ENCODE measurements at regions not wholly inside any gene's neighbourhood (a gene's known extent, or its start where the extent isn't known, plus 50 kb on each side); places are given as distances from the start of the nearest gene placed in this dataset.

DNA sequence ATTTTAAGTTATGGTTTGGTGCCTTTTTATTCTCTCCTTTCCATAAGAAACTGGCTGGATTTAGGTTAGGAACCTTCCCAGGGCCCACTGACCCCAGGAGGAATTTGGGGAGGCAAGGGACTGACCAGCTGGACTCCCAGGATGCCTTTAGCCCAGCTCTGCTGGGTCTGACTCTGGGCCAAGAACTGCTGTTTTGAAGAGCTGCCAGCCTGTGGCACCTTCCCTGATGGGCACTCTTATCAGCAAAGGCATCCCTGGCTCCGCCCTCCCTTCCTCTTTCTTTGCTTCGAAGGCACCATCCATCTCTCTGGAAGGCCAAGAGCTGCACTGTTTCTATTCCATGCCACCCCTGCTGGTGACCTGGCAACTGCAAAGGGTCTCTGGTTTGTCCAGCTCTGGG lies 174.7 kb downstream of the POU4F1 start (continued):
- TF ChIP-seq, protein P1, sequence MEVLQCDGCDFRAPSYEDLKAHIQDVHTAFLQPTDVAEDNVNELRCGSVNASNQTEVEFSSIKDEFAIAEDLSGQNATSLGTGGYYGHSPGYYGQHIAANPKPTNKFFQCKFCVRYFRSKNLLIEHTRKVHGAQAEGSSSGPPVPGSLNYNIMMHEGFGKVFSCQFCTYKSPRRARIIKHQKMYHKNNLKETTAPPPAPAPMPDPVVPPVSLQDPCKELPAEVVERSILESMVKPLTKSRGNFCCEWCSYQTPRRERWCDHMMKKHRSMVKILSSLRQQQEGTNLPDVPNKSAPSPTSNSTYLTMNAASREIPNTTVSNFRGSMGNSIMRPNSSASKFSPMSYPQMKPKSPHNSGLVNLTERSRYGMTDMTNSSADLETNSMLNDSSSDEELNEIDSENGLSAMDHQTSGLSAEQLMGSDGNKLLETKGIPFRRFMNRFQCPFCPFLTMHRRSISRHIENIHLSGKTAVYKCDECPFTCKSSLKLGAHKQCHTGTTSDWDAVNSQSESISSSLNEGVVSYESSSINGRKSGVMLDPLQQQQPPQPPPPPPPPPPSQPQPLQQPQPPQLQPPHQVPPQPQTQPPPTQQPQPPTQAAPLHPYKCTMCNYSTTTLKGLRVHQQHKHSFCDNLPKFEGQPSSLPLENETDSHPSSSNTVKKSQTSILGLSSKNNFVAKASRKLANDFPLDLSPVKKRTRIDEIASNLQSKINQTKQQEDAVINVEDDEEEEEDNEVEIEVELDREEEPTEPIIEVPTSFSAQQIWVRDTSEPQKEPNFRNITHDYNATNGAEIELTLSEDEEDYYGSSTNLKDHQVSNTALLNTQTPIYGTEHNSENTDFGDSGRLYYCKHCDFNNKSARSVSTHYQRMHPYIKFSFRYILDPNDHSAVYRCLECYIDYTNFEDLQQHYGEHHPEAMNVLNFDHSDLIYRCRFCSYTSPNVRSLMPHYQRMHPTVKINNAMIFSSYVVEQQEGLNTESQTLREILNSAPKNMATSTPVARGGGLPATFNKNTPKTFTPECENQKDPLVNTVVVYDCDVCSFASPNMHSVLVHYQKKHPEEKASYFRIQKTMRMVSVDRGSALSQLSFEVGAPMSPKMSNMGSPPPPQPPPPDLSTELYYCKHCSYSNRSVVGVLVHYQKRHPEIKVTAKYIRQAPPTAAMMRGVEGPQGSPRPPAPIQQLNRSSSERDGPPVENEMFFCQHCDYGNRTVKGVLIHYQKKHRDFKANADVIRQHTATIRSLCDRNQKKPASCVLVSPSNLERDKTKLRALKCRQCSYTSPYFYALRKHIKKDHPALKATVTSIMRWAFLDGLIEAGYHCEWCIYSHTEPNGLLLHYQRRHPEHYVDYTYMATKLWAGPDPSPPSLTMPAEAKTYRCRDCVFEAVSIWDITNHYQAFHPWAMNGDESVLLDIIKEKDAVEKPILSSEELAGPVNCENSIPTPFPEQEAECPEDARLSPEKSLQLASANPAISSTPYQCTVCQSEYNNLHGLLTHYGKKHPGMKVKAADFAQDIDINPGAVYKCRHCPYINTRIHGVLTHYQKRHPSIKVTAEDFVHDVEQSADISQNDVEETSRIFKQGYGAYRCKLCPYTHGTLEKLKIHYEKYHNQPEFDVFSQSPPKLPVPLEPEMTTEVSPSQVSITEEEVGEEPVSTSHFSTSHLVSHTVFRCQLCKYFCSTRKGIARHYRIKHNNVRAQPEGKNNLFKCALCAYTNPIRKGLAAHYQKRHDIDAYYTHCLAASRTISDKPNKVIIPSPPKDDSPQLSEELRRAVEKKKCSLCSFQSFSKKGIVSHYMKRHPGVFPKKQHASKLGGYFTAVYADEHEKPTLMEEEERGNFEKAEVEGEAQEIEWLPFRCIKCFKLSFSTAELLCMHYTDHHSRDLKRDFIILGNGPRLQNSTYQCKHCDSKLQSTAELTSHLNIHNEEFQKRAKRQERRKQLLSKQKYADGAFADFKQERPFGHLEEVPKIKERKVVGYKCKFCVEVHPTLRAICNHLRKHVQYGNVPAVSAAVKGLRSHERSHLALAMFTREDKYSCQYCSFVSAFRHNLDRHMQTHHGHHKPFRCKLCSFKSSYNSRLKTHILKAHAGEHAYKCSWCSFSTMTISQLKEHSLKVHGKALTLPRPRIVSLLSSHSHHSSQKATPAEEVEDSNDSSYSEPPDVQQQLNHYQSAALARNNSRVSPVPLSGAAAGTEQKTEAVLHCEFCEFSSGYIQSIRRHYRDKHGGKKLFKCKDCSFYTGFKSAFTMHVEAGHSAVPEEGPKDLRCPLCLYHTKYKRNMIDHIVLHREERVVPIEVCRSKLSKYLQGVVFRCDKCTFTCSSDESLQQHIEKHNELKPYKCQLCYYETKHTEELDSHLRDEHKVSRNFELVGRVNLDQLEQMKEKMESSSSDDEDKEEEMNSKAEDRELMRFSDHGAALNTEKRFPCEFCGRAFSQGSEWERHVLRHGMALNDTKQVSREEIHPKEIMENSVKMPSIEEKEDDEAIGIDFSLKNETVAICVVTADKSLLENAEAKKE (CRISPR knock-in tag; IDR thresholded peaks at IDR 0.05) = no peak
- TF ChIP-seq ZNF331 (CRISPR knock-in tag; IDR thresholded peaks at IDR 0.05; ENCODE audit: low read depth) = no peak
- TF ChIP-seq CTCF (conservative IDR thresholded peaks at IDR 0.05; ENCODE audit: low read depth in 2 of 2) = no peak
- no peak for TF ChIP-seq EZH2phosphoT487 (IDR thresholded peaks at IDR 0.05; ENCODE audit: unreplicated experiment)
- TF ChIP-seq EZH2 (IDR thresholded peaks at IDR 0.05; ENCODE audit: low read depth, unreplicated experiment) = no peak

GRCh38 chr13:78426183-78426582 lies 177.2 kb downstream of the POU4F1 start:
- no peaks in the 10 kb centered on the region for H3K79me2 ChIP-seq (replicated peaks; ENCODE audit: insufficient read depth)
- ATAC-seq = no peak
- no peaks in the 10 kb centered on the region for H3K36me3 ChIP-seq (ENCODE audit: insufficient read depth)
- Mint-ChIP-seq H3K36me3 (ENCODE audit: low read depth) (no peaks in the 10 kb centered on the region), H3K4me1 (peaks cover 39% of the 10 kb centered on the region), H3K27ac (no peak overlapping the region), H3K27me3 (ENCODE audit: insufficient read depth, low read depth, poor library complexity) (peaks cover 2% of the 10 kb centered on the region), H3K9me3 (no peaks in the 10 kb centered on the region; the same call in 2 of the 3 replicates), H3K4me3 (no peak overlapping the region)
- H3F3A ChIP-seq (replicated peaks; ENCODE audit: low read depth) = no peaks in the 10 kb centered on the region
- H3K9me2 ChIP-seq (ENCODE audit: insufficient read depth) = peaks cover 8% of the 10 kb centered on the region; the same call in 1 of the 2 replicates
- H3K27me3 ChIP-seq (ENCODE audit: insufficient read depth) = no peaks in the 10 kb centered on the region
- H2AFZ ChIP-seq = no peak overlapping the region
- H3K27ac ChIP-seq (ENCODE audit: low read depth) = no peak overlapping the region
- H3K4me2 ChIP-seq = no peak overlapping the region
- H3K4me1 ChIP-seq (ENCODE audit: insufficient read depth) = peaks cover 22% of the 10 kb centered on the region
- H4K20me1 ChIP-seq (replicated peaks; ENCODE audit: insufficient read depth) = no peaks in the 10 kb centered on the region
- H3K4me3 ChIP-seq = no peak overlapping the region
- DNase-seq (ENCODE audit: low spot score) = no peak
- TF ChIP-seq REST (IDR thresholded peaks at IDR 0.05; ENCODE audit: unreplicated experiment) (no peak), JUNB (IDR thresholded peaks at IDR 0.05; ENCODE audit: unreplicated experiment) (no peak), ETS1 (IDR thresholded peaks at IDR 0.05) (no peak), CREB1 (CRISPR knock-in tag; IDR thresholded peaks at IDR 0.05; ENCODE audit: low read depth) (no peak), ZNF114 (CRISPR knock-in tag; IDR thresholded peaks at IDR 0.05) (no peak), NANOG (IDR thresholded peaks at IDR 0.05; ENCODE audit: borderline replicate concordance) (no peak), EZH2phosphoT487 (IDR thresholded peaks at IDR 0.05; ENCODE audit: unreplicated experiment) (no peak)

Data from GM23338 (cell line).